Astrocyte (in vitro differentiated cells and primary cell): ENCODE measurements at regions not wholly inside any gene's neighbourhood (a gene's known extent, or its start where the extent isn't known, plus 50 kb on each side); places are given as distances from the start of the nearest gene placed in this dataset.

Experiments
- DNase-seq: peaks from one replicate; pipeline ENCODE4 v3.0.0-alpha.2; 2010; ENCODE audit warnings: low read depth
- FAIRE-seq: peaks from 2 replicates; lab custom pipeline; 2011; peaks lifted over from hg19 to GRCh38; lab: Jason Lieb, UNC
- H2AFZ ChIP-seq: 2 replicates; pipeline ENCODE4 v1.6.0; 2012; ENCODE audit warnings: low read depth, low read length, inconsistent platforms
- H3K27ac ChIP-seq: 2 replicates; pipeline ENCODE4 v1.5.1; 2011; ENCODE audit warnings: low read depth, low read length, inconsistent platforms
- H3K27me3 ChIP-seq: 2 replicates; pipeline ENCODE4 v1.6.0; 2011; ENCODE audit warnings: low read length, inconsistent platforms; ENCODE audit not compliant: insufficient read depth
- H3K36me3 ChIP-seq: 2 replicates; pipeline ENCODE4 v1.5.1; 2011; ENCODE audit warnings: low read length, inconsistent platforms; ENCODE audit not compliant: insufficient read depth
- H3K4me1 ChIP-seq: 2 replicates; pipeline ENCODE4 v1.5.1; 2011; ENCODE audit warnings: low read length, inconsistent platforms; ENCODE audit not compliant: insufficient read depth
- H3K4me2 ChIP-seq: 2 replicates; pipeline ENCODE4 v1.6.0; 2012; ENCODE audit warnings: low read length, inconsistent platforms
- H3K4me3 ChIP-seq: 2 replicates; pipeline ENCODE4 v1.5.1; 2011; ENCODE audit warnings: low read depth, mild to moderate bottlenecking, low read length, inconsistent platforms; ENCODE audit not compliant: insufficient read depth
- H3K79me2 ChIP-seq: 2 replicates; pipeline ENCODE4 v1.6.0; 2012; ENCODE audit warnings: mild to moderate bottlenecking, low read length, inconsistent platforms; ENCODE audit not compliant: insufficient read depth
- H3K9ac ChIP-seq: 2 replicates; pipeline ENCODE4 v1.6.0; 2012; ENCODE audit warnings: mild to moderate bottlenecking, low read length, inconsistent platforms
- H3K9me3 ChIP-seq: 2 replicates; pipeline ENCODE4 v1.5.1; 2012; ENCODE audit warnings: low read depth, mild to moderate bottlenecking, low read length, inconsistent platforms; ENCODE audit not compliant: insufficient read depth
- H4K20me1 ChIP-seq: 2 replicates; pipeline ENCODE4 v1.6.0; 2012; ENCODE audit warnings: low read length, inconsistent platforms; ENCODE audit not compliant: insufficient read depth
- H3K27ac Mint-ChIP-seq: one replicate; pipeline ENCODE4 v1.8.0; 2021; ENCODE audit warnings: mild to moderate bottlenecking, mixed read lengths; ENCODE audit not compliant: unreplicated experiment
- H3K27me3 Mint-ChIP-seq: one replicate; pipeline ENCODE4 v1.8.0; 2021; ENCODE audit warnings: low read depth, mixed read lengths; ENCODE audit not compliant: unreplicated experiment
- H3K36me3 Mint-ChIP-seq: one replicate; pipeline ENCODE4 v1.8.0; 2021; ENCODE audit warnings: low read depth, mixed read lengths; ENCODE audit not compliant: unreplicated experiment
- H3K4me1 Mint-ChIP-seq: one replicate; pipeline ENCODE4 v1.8.0; 2021; ENCODE audit warnings: low read depth, mixed read lengths; ENCODE audit not compliant: unreplicated experiment
- H3K4me3 Mint-ChIP-seq: one replicate; pipeline ENCODE4 v1.8.0; 2021; ENCODE audit warnings: mild to moderate bottlenecking, moderate library complexity, mixed read lengths; ENCODE audit not compliant: unreplicated experiment
- H3K9me3 Mint-ChIP-seq: one replicate; pipeline ENCODE4 v1.8.0; 2021; ENCODE audit warnings: mild to moderate bottlenecking, mixed read lengths; ENCODE audit not compliant: unreplicated experiment
- EZH2 ChIP-seq: IDR thresholded peaks from 2 replicates; pipeline ENCODE4 v1.6.1; 2012; ENCODE audit warnings: mild to moderate bottlenecking, low read length, inconsistent platforms; ENCODE audit not compliant: insufficient read depth
- TF ChIP-seq, protein P1 (sequence below): IDR thresholded peaks from 2 replicates; pipeline ENCODE4 v1.5.1; 2011; ENCODE audit warnings: low read depth, mild to moderate bottlenecking, inconsistent platforms, low read length, moderate library complexity; ENCODE audit not compliant: insufficient read depth

DNA sequence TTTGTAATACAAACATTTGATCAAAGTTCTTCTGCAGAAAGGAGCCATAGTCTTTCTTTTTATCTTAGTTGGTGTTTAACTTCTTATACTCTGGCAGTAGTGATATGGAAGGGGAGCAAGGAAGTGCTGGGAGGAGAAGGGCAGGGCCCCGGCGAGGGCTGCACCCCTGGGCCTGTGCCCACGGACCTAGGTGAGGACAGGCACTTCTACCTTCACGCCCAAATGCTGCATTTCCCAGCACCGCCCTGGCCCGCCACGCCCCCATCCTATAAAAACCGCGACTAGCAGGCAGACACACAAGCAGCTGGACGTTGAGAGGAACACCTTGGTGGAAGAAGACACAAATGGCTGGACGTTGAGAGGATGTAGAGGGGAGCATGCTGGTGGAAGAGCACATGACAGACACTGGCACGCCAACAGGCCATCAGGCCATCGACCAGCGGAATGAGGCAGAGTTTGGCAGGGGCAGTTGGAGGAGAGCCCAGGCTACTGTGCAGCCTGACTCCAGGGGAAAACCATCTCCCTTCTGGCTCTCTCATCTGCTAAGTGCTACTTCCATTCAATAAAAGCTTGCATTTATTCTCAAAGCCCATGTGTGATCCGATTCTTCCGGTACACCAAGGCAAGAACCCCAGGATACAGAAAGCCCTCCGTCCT, 81.5 kb upstream of the C9orf72 start:
- Histone ChIP-seq H3K27ac (no peak overlapping the region), H3K27me3 (no peaks in the 10 kb centered on the region), H3K4me1 (no peaks in the 10 kb centered on the region), H3K4me3 (no peak overlapping the region), H3K4me2 (no peak overlapping the region), H3K9me3 (no peaks in the 10 kb centered on the region), H2AFZ (no peak overlapping the region), H3K36me3 (no peaks in the 10 kb centered on the region), H4K20me1 (no peaks in the 10 kb centered on the region), H3K9ac (no peak overlapping the region), H3K79me2 (no peaks in the 10 kb centered on the region)
- H3K4me3 Mint-ChIP-seq = no peak overlapping the region
- H3K27ac Mint-ChIP-seq = no peak overlapping the region
- H3K4me1 Mint-ChIP-seq = no peaks in the 10 kb centered on the region
- DNase-seq (no peak), FAIRE-seq (no peak)
- H3K36me3 Mint-ChIP-seq = no peaks in the 10 kb centered on the region
- H3K27me3 Mint-ChIP-seq = no peaks in the 10 kb centered on the region
- no peaks in the 10 kb centered on the region for H3K9me3 Mint-ChIP-seq
- TF ChIP-seq, protein P1, sequence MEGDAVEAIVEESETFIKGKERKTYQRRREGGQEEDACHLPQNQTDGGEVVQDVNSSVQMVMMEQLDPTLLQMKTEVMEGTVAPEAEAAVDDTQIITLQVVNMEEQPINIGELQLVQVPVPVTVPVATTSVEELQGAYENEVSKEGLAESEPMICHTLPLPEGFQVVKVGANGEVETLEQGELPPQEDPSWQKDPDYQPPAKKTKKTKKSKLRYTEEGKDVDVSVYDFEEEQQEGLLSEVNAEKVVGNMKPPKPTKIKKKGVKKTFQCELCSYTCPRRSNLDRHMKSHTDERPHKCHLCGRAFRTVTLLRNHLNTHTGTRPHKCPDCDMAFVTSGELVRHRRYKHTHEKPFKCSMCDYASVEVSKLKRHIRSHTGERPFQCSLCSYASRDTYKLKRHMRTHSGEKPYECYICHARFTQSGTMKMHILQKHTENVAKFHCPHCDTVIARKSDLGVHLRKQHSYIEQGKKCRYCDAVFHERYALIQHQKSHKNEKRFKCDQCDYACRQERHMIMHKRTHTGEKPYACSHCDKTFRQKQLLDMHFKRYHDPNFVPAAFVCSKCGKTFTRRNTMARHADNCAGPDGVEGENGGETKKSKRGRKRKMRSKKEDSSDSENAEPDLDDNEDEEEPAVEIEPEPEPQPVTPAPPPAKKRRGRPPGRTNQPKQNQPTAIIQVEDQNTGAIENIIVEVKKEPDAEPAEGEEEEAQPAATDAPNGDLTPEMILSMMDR = no peak
- TF ChIP-seq EZH2 = no peak

DNA sequence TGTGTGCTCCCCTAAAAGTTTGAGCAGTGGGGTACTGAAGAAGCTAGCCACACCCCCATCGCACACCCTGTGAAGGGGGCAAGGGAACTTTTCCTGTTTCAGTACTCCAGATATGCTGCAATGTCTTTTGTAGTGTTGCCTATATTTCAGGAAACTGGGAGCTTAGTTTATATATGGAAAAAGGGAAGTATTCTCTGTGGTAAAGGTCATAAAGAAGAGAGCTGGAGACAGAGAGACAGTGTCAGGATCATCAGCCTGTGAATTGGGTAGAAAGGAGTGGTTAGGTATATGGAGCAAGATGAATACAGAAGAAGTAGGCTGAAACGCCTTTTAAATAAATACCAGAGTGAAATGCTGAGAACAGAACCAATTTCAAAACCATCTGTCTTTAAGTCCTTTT, 82.2 kb upstream of the C9orf72 start:
- H2AFZ ChIP-seq = no peak overlapping the region
- no peaks in the 10 kb centered on the region for H3K4me1 Mint-ChIP-seq
- FAIRE-seq (no peak), DNase-seq (no peak)
- no peak overlapping the region for H3K9ac ChIP-seq
- H3K4me3 Mint-ChIP-seq = no peak overlapping the region
- H3K27me3 Mint-ChIP-seq = no peaks in the 10 kb centered on the region
- H3K4me1 ChIP-seq = no peaks in the 10 kb centered on the region
- no peaks in the 10 kb centered on the region for H3K79me2 ChIP-seq
- H3K9me3 ChIP-seq = no peaks in the 10 kb centered on the region
- H3K27ac Mint-ChIP-seq = no peak overlapping the region
- no peak overlapping the region for H3K4me3 ChIP-seq
- H3K27me3 ChIP-seq = no peaks in the 10 kb centered on the region
- H3K4me2 ChIP-seq = no peak overlapping the region
- TF ChIP-seq, protein P1 = no peak
- no peak for TF ChIP-seq EZH2
- no peaks in the 10 kb centered on the region for H3K36me3 ChIP-seq
- no peaks in the 10 kb centered on the region for H3K9me3 Mint-ChIP-seq
- no peaks in the 10 kb centered on the region for H4K20me1 ChIP-seq
- H3K36me3 Mint-ChIP-seq = no peaks in the 10 kb centered on the region
- H3K27ac ChIP-seq = no peak overlapping the region

DNA sequence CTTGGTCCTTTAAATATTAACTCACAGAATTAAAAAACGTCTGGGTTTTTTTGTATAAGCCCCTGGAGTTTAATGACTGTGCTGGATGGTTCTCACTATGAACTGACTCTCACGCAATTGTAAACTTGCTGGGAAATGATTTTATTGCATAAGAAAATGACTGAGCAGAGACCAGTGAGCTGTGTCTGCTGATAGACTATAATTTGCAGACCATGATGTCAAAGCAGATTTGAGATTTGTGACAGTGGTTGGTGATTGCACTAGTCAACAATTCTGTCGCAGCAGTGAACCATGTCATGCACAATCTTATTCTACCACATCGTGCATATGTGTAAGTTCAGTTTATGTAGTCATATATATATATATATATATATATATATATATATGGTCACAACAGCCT, 85.7 kb upstream of the C9orf72 start:
- Histone ChIP-seq H3K4me3 (no peak overlapping the region), H4K20me1 (no peaks in the 10 kb centered on the region), H3K36me3 (no peaks in the 10 kb centered on the region), H3K27ac (no peak overlapping the region), H3K27me3 (no peaks in the 10 kb centered on the region), H3K9ac (no peak overlapping the region), H2AFZ (no peak overlapping the region), H3K4me2 (no peak overlapping the region), H3K9me3 (no peaks in the 10 kb centered on the region), H3K79me2 (no peaks in the 10 kb centered on the region), H3K4me1 (no peaks in the 10 kb centered on the region)
- no peaks in the 10 kb centered on the region for H3K36me3 Mint-ChIP-seq
- no peak overlapping the region for H3K27ac Mint-ChIP-seq
- no peaks in the 10 kb centered on the region for H3K4me1 Mint-ChIP-seq
- FAIRE-seq (no peak), DNase-seq (no peak)
- no peak overlapping the region for H3K4me3 Mint-ChIP-seq
- H3K9me3 Mint-ChIP-seq = no peaks in the 10 kb centered on the region
- TF ChIP-seq, protein P1 = no peak
- no peak for TF ChIP-seq EZH2
- H3K27me3 Mint-ChIP-seq = peaks cover 2% of the 10 kb centered on the region
